Liver (tissue), 8 donors: ENCODE measurements at regions not wholly inside any gene's neighbourhood (a gene's known extent, or its start where the extent isn't known, plus 50 kb on each side); places are given as distances from the start of the nearest gene placed in this dataset.

ENCODE experiments used
- DNase-seq: peaks from one replicate; pipeline ENCODE4 v3.0.0-alpha.2; 2017; ENCODE audit warnings: low spot score
- H3K27ac ChIP-seq, 2 donors: one replicate each; pipeline ENCODE4 v1.7.0; 2013; ENCODE audit warnings: inconsistent platforms in 2 of 2, low read length in 2 of 2, control low read depth in 1 of 2, low read depth in 1 of 2, mild to moderate bottlenecking in 1 of 2
- H3K27me3 ChIP-seq, 4 donors: one replicate each; pipeline versions ENCODE4 v1.6.1 to v1.7.0; 2013; ENCODE audit warnings: low read length in 3 of 4, inconsistent platforms in 1 of 4, mild to moderate bottlenecking in 1 of 4, moderate library complexity in 1 of 4; ENCODE audit not compliant: control insufficient read depth in 4 of 4, insufficient read depth in 4 of 4
- H3K36me3 ChIP-seq, 4 donors: one replicate each; pipeline versions ENCODE4 v1.6.1 to v1.7.0; 2013; ENCODE audit warnings: low read length in 3 of 4, mild to moderate bottlenecking in 3 of 4, low read depth in 1 of 4, moderate library complexity in 1 of 4; ENCODE audit not compliant: control insufficient read depth in 4 of 4, insufficient read depth in 3 of 4
- H3K4me1 ChIP-seq, 4 donors: one replicate each; pipeline versions ENCODE4 v1.6.1 to v1.7.0; 2013; ENCODE audit warnings: low read length in 3 of 4, mild to moderate bottlenecking in 3 of 4, moderate library complexity in 1 of 4; ENCODE audit not compliant: control insufficient read depth in 4 of 4, insufficient read depth in 4 of 4
- H3K4me3 ChIP-seq, 3 donors: one replicate each; pipeline versions ENCODE4 v1.6.1 to v1.7.0; 2013; ENCODE audit warnings: low read length in 3 of 3, control low read depth in 1 of 3, low read depth in 1 of 3, mild to moderate bottlenecking in 1 of 3
- H3K9ac ChIP-seq, 2 donors: one replicate each; pipeline ENCODE4 v1.7.0; 2013; ENCODE audit warnings: low read length in 2 of 2, mild to moderate bottlenecking in 2 of 2, moderate library complexity in 2 of 2, control low read depth in 1 of 2, low read depth in 1 of 2
- H3K9me3 ChIP-seq, 4 donors: one replicate each; pipeline versions ENCODE4 v1.6.1 to v1.7.0; 2013; ENCODE audit warnings: low read length in 3 of 4; ENCODE audit not compliant: control insufficient read depth in 4 of 4
- FOXA1 ChIP-seq: IDR thresholded peaks from 2 replicates; pipeline ENCODE4 v1.6.1; 2016; ENCODE audit warnings: antibody characterized with exemption
- FOXA2 ChIP-seq: IDR thresholded peaks from 2 replicates; pipeline ENCODE4 v1.6.1; 2016; ENCODE audit warnings: antibody characterized with exemption
- GABPA ChIP-seq, 2 donors: IDR thresholded peaks in 1 of 2; conservative IDR thresholded peaks in 1 of 2; 2 replicates each; pipeline ENCODE4 v1.6.1; 2016; ENCODE audit warnings: antibody characterized with exemption in 2 of 2, mild to moderate bottlenecking in 1 of 2, moderate library complexity in 1 of 2
- HNF4A ChIP-seq, 2 donors: conservative IDR thresholded peaks; 2 replicates each; pipeline ENCODE4 v1.6.1; 2016; ENCODE audit warnings: antibody characterized with exemption in 2 of 2, mild to moderate bottlenecking in 2 of 2
- HNF4G ChIP-seq: IDR thresholded peaks from 2 replicates; pipeline ENCODE4 v1.6.1; 2016; ENCODE audit warnings: antibody characterized with exemption
- JUND ChIP-seq, 2 donors: IDR thresholded peaks; 2 replicates each; pipeline ENCODE4 v1.6.1; 2016; ENCODE audit warnings: antibody characterized with exemption in 2 of 2
- NR2F2 ChIP-seq: IDR thresholded peaks from 2 replicates; pipeline ENCODE4 v1.6.1; 2016; ENCODE audit warnings: antibody characterized with exemption
- RAD21 ChIP-seq, 2 donors: IDR thresholded peaks; 2 replicates each; pipeline ENCODE4 v1.6.1; 2016; ENCODE audit warnings: antibody characterized with exemption in 2 of 2, mild to moderate bottlenecking in 2 of 2
- REST ChIP-seq: IDR thresholded peaks from 2 replicates; pipeline ENCODE4 v1.6.1; 2016; ENCODE audit warnings: antibody characterized with exemption, mild to moderate bottlenecking
- RXRA ChIP-seq, 2 donors: IDR thresholded peaks; 2 replicates each; pipeline ENCODE4 v1.6.1; 2017 to 2018; ENCODE audit warnings: antibody characterized with exemption in 2 of 2, mild to moderate bottlenecking in 1 of 2
- SP1 ChIP-seq: IDR thresholded peaks from 2 replicates; pipeline ENCODE4 v1.6.1; 2018; ENCODE audit warnings: antibody characterized with exemption, mild to moderate bottlenecking
- TAF1 ChIP-seq: conservative IDR thresholded peaks from 2 replicates; pipeline ENCODE4 v1.6.1; 2016; ENCODE audit warnings: antibody characterized with exemption, mild to moderate bottlenecking
- YY1 ChIP-seq: IDR thresholded peaks from 2 replicates; pipeline ENCODE4 v1.6.1; 2016; ENCODE audit warnings: antibody characterized with exemption, mild to moderate bottlenecking
- WGBS: extraction: QIAGEN DNeasy Blood & Tissue Kit; methylation state at CpG from one replicate; pipeline ENCODE4 v1.1.7; 2013; 5-methylcytosine and 5-hydroxymethylcytosine counted together
- TF ChIP-seq, protein P1 (sequence below): IDR thresholded peaks from 2 replicates; pipeline ENCODE4 v1.6.1; 2016; ENCODE audit warnings: antibody characterized with exemption
- TF ChIP-seq, protein P2 (sequence below): IDR thresholded peaks from 2 replicates; pipeline ENCODE4 v1.6.1; 2016; ENCODE audit warnings: antibody characterized with exemption
- TF ChIP-seq, protein P3 (sequence below): IDR thresholded peaks from 2 replicates; pipeline ENCODE4 v1.6.1; 2016; ENCODE audit warnings: antibody characterized with exemption
- TF ChIP-seq, protein P4 (sequence below): fragments of 150-350 bp; IDR thresholded peaks from 2 replicates; pipeline ENCODE4 v1.5.1; 2017; ENCODE audit warnings: improper control_type of control experiment, low read depth, low read length; ENCODE audit not compliant: missing input control
- donor health status: healthy.
- donor health status: healthy.
- donor health status: healthy.
- donor health status: healthy.
- donor health status: healthy.

DNA sequence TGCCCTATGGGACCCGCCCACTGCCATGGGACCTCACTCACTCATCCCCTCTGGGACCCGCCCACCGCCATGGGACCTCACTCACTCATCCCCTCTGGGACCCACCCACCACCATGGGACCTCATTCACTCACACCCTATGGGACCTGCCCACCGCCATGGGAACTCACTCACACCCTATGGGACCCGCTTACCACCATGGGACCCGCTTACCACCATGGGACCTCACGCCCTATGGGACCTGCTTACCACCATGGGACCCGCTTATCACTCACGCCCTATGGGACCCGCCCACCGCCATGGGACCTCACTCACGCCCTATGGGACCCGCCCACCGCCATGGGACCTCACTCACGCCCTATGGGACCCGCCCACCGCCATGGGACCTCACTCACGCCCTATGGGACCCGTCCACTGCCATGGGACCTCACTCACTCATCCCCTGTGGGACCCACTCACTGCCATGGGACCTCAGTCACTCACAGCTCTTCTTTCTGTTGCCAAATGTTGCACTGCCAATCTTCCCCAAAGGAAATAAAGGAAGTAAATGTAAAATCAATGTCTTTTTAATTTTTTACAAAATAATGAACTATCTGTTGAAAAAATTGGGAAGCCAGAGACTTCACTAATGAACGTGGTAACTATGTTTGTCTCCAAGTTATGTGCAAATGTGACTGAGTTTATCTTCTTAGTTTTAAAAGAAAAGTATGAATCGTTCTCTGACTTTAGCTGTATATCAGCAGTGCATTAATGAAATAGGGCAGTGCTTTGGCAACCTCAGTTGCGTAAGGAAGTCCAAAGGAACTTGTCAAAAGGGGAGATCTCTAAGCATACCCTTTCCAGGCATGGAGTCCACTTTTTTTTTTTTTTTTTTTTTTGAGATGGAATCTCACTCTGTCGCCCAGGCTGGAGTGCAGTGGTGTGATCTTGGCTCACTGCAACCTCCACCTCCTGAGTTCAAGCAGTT lies 101.5 kb upstream of the MGAT5 start:
- Histone ChIP-seq H3K27me3 (no peaks in the 10 kb centered on the region), H3K27ac (no peak overlapping the region), H3K36me3 (peaks cover 0 to 1% (median 0%) of the 10 kb centered on the region in 4 donors), H3K4me3 (no peak overlapping the region), H3K9ac (no peak overlapping the region), H3K4me1 (no peaks in the 10 kb centered on the region), H3K9me3 (no peaks in the 10 kb centered on the region)
- TF ChIP-seq NR2F2 = no peak
- TF ChIP-seq, protein P1, sequence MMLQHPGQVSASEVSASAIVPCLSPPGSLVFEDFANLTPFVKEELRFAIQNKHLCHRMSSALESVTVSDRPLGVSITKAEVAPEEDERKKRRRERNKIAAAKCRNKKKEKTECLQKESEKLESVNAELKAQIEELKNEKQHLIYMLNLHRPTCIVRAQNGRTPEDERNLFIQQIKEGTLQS = no peak
- no peak for TF ChIP-seq SP1
- no peak for TF ChIP-seq RXRA (IDR thresholded peaks at IDR 0.05)
- TF ChIP-seq REST = no peak
- no peak for TF ChIP-seq FOXA1
- no peak for TF ChIP-seq YY1
- TF ChIP-seq, protein P2, sequence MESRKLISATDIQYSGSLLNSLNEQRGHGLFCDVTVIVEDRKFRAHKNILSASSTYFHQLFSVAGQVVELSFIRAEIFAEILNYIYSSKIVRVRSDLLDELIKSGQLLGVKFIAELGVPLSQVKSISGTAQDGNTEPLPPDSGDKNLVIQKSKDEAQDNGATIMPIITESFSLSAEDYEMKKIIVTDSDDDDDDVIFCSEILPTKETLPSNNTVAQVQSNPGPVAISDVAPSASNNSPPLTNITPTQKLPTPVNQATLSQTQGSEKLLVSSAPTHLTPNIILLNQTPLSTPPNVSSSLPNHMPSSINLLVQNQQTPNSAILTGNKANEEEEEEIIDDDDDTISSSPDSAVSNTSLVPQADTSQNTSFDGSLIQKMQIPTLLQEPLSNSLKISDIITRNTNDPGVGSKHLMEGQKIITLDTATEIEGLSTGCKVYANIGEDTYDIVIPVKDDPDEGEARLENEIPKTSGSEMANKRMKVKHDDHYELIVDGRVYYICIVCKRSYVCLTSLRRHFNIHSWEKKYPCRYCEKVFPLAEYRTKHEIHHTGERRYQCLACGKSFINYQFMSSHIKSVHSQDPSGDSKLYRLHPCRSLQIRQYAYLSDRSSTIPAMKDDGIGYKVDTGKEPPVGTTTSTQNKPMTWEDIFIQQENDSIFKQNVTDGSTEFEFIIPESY = no peak
- TF ChIP-seq HNF4A (conservative IDR thresholded peaks at IDR 0.05) = no peak
- no peak for TF ChIP-seq TAF1
- no peak for TF ChIP-seq RAD21 (IDR thresholded peaks at IDR 0.05)
- TF ChIP-seq HNF4G = no peak
- no peak for TF ChIP-seq JUND (IDR thresholded peaks at IDR 0.05)
- TF ChIP-seq FOXA2 = no peak
- TF ChIP-seq, protein P3, sequence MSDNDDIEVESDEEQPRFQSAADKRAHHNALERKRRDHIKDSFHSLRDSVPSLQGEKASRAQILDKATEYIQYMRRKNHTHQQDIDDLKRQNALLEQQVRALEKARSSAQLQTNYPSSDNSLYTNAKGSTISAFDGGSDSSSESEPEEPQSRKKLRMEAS = no peak
- no peak for TF ChIP-seq GABPA (IDR thresholded peaks at IDR 0.05 in 1 of 2, conservative IDR thresholded peaks at IDR 0.05 in 1 of 2)
- TF ChIP-seq, protein P4, sequence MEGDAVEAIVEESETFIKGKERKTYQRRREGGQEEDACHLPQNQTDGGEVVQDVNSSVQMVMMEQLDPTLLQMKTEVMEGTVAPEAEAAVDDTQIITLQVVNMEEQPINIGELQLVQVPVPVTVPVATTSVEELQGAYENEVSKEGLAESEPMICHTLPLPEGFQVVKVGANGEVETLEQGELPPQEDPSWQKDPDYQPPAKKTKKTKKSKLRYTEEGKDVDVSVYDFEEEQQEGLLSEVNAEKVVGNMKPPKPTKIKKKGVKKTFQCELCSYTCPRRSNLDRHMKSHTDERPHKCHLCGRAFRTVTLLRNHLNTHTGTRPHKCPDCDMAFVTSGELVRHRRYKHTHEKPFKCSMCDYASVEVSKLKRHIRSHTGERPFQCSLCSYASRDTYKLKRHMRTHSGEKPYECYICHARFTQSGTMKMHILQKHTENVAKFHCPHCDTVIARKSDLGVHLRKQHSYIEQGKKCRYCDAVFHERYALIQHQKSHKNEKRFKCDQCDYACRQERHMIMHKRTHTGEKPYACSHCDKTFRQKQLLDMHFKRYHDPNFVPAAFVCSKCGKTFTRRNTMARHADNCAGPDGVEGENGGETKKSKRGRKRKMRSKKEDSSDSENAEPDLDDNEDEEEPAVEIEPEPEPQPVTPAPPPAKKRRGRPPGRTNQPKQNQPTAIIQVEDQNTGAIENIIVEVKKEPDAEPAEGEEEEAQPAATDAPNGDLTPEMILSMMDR = no peak
- no peak for DNase-seq
- 98% methylated on average over 23 of the region's 23 CpGs for WGBS
